NCI-H2227 (cell line): ENCODE measurements at regions not wholly inside any gene's neighbourhood (a gene's known extent, or its start where the extent isn't known, plus 50 kb on each side); places are given as distances from the start of the nearest gene placed in this dataset.

ENCODE experiments used
- DNase-seq: peaks from one replicate; lab custom pipeline; 2025; ENCODE audit not compliant: unreplicated experiment; lab: John Stamatoyannopoulos, UW

GRCh38 chr6:122042960-122043735 lies 356.3 kb upstream of the HSF2 start:
- DNase-seq = peak; percentile 2

GRCh38 chr6:122048570-122048969 lies 350.9 kb upstream of the HSF2 start:
- DNase-seq = no peak

- DNase-seq = no peak
Observed at GRCh38 chr6:122049341-122049740, 350.1 kb upstream of the HSF2 start.

GRCh38 chr6:122050242-122050755 lies 349.2 kb upstream of the HSF2 start:
- no peak for DNase-seq

GRCh38 chr6:122052346-122052900 lies 347.0 kb upstream of the HSF2 start:
- DNase-seq = no peak

GRCh38 chr6:122059918-122060317 lies 339.5 kb upstream of the HSF2 start:
- no peak for DNase-seq

- DNase-seq = no peak
Observed at GRCh38 chr6:122061855-122062254, 337.6 kb upstream of the HSF2 start.

GRCh38 chr6:122063076-122063475 lies 336.4 kb upstream of the HSF2 start:
- DNase-seq = no peak

GRCh38 chr6:122063761-122064160 lies 335.7 kb upstream of the HSF2 start:
- DNase-seq = no peak

- no peak for DNase-seq
Observed at GRCh38 chr6:122066200-122066599, 333.3 kb upstream of the HSF2 start.

- DNase-seq = no peak
Observed at GRCh38 chr6:122068291-122068769, 331.1 kb upstream of the HSF2 start.

- no peak for DNase-seq
Observed at GRCh38 chr6:122069932-122070331, 329.5 kb upstream of the HSF2 start.

- no peak for DNase-seq
Observed at GRCh38 chr6:122072014-122072647, 327.3 kb upstream of the HSF2 start.

GRCh38 chr6:122075084-122075838 lies 324.2 kb upstream of the HSF2 start:
- DNase-seq = no peak

GRCh38 chr6:122075917-122076316 lies 323.5 kb upstream of the HSF2 start:
- DNase-seq = no peak

GRCh38 chr6:122077603-122078002 lies 321.8 kb upstream of the HSF2 start:
- no peak for DNase-seq

- no peak for DNase-seq
Observed at GRCh38 chr6:122078481-122078880, 321.0 kb upstream of the HSF2 start.

- no peak for DNase-seq
Observed at GRCh38 chr6:122079916-122080315, 319.5 kb upstream of the HSF2 start.

- DNase-seq = no peak
Observed at GRCh38 chr6:122081921-122082320, 317.5 kb upstream of the HSF2 start.

- no peak for DNase-seq
Observed at GRCh38 chr6:122082370-122082769, 317.1 kb upstream of the HSF2 start.

GRCh38 chr6:122092366-122092765 lies 307.1 kb upstream of the HSF2 start:
- no peak for DNase-seq
